Cardiac fibroblast (primary cell): ENCODE measurements at regions not wholly inside any gene's neighbourhood (a gene's known extent, or its start where the extent isn't known, plus 50 kb on each side); places are given as distances from the start of the nearest gene placed in this dataset.

ENCODE experiments used
- DNase-seq, 2 donors: peaks; one replicate each; pipeline versions ENCODE4 v3.0.0 to v3.0.0-alpha.2; 2010; ENCODE audit warnings: low read depth in 2 of 2
- H3K4me3 ChIP-seq, 2 donors: replicated peaks in 1 of 2; 1 replicate in 1 of 2; 2 replicates in 1 of 2; pipeline ENCODE4 v1.5.1; 2011; ENCODE audit warnings: low read depth in 2 of 2, low read length in 2 of 2, mild to moderate bottlenecking in 2 of 2, moderate library complexity in 1 of 2
- TF ChIP-seq, protein P1 (sequence below): IDR thresholded peaks from one replicate; pipeline ENCODE4 v1.5.1; 2011; ENCODE audit warnings: low read depth, mild to moderate bottlenecking, low read length, inconsistent platforms

DNA sequence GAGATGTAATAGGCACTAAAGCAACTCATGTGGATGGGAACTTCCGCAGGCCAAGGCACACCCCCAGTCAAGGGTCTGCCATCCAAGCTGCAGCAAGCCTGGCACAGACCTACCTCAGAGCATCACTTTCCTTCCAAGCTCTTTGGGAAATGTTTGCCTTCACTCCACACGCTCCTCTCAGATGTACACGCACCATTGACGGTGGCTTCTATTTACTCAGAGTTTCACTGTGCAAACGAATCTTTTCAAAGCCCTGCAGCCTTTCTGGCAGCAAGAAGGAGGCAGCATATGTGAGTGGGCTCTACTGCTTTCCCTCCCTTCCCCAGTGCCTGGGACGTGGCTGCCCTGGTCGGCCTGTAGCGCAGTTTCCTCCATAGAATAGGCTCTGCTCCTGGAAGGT, 60.9 kb upstream of the USP47 start:
- TF ChIP-seq, protein P1, sequence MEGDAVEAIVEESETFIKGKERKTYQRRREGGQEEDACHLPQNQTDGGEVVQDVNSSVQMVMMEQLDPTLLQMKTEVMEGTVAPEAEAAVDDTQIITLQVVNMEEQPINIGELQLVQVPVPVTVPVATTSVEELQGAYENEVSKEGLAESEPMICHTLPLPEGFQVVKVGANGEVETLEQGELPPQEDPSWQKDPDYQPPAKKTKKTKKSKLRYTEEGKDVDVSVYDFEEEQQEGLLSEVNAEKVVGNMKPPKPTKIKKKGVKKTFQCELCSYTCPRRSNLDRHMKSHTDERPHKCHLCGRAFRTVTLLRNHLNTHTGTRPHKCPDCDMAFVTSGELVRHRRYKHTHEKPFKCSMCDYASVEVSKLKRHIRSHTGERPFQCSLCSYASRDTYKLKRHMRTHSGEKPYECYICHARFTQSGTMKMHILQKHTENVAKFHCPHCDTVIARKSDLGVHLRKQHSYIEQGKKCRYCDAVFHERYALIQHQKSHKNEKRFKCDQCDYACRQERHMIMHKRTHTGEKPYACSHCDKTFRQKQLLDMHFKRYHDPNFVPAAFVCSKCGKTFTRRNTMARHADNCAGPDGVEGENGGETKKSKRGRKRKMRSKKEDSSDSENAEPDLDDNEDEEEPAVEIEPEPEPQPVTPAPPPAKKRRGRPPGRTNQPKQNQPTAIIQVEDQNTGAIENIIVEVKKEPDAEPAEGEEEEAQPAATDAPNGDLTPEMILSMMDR = no peak
- H3K4me3 ChIP-seq = no peak overlapping the region
- no peak for DNase-seq

DNA sequence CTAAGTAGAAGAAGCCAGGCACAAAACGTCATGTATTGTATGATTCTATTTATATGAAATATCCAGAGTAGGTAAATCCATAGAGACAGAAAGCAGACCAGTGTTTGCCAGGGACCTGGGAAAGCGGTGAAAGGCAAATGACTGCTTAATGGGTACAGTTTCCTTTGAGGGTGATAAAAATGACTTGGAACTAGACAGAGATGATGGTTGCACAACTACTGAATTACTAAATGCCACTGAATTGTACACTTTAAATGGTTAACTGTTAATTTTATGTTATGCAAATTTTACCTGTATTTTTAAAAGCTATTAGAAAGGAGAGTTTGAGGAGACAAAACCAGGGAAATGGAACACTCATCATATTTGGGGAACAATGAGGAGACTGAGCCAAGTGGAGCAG, 61.8 kb upstream of the USP47 start:
- no peak for DNase-seq
- H3K4me3 ChIP-seq = no peak overlapping the region
- TF ChIP-seq, protein P1 = no peak

DNA sequence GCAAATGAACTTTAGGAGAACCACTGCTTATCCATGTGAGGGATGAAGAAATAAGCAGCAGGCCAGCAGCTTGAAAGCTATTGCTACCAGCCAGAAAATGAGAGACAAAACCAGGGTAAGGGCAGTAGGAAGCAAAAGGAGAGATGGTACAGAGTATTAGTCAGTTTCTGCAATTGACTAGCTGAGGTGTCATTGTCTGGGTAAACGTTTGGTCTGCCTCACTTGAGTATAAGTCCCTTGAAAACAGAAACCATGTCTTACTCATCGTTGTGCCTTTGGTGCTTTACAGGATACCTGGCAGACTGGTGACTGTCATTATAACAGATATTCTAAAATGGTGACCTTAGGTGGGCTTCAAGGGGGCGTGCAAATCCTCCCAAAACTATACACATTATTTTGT, 63.9 kb upstream of the USP47 start:
- TF ChIP-seq, protein P1 = no peak
- DNase-seq = no peak

DNA sequence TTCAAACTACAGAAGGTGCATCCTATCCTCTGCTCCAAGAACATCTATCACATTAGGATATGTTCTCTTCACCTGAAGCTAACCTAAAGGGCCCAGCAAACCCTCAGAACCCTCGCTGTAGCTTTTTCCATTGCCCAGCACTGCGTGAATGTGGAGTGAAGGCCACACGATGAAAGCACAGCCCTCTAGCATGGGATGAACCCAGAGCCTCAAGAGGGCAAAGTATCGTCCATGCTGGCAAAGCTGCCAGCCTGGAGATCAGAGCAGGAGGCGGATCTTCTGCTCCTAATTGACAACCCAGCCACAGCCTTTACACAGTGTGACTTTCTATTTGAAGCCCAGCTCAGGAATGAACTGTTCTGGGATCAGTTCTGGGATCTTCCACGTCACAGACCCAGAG, 65.1 kb upstream of the USP47 start:
- TF ChIP-seq, protein P1 = no peak
- H3K4me3 ChIP-seq = no peak overlapping the region
- no peak for DNase-seq

More for the DNA sequence above, 63.9 kb upstream of the USP47 start:
- H3K4me3 ChIP-seq = no peak overlapping the region

DNA sequence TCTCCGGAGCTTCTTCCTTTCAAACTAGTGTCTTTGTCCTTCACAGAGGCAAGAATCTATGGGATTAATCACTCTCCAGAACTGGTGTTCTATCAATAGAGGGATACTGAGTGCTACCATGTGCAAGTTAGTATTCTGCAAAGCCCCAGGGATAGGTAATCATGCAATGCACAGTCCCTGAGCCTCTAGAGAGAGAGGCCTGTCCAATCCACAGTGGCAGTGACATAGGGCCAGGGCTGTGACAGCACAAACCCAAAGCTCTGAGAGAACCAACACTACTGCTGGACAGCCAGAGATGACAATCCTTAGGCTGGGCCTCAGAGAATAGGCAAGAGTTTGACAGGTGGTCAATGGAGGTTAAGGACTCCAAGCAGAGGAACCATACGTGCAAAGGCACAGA, 66.8 kb upstream of the USP47 start:
- DNase-seq = no peak
- TF ChIP-seq, protein P1 = no peak
- no peak overlapping the region for H3K4me3 ChIP-seq

DNA sequence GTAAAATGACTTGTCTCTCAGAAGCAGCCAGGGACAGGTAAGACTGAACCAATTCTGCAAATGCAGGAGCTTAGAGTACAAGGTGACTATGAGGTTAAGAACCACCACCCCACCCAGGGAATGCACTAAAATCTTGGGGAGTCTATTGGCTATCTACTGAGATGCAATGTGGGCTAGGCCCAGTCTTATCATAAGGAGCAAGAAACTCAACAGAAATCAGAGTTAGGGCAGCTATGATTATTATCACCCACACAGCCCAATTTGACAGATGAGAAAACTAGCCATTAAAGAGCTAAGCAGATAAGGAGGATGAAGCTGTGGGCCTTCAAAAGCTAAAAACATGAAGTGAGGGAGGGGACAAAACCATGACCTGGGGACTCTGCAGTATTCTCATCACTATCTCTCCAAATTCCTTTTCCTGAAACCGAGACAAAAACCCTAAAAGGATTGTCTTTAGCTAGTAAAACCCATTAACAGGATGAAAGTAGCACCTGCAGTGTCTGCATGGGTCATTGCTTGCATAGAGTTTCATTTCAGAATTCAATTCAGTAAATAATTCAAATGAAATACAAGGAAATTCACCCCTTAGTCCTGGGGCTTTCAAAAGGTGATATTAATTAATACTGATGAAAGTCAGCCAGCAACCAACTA, 68.8 kb upstream of the USP47 start:
- no peak overlapping the region for H3K4me3 ChIP-seq
- TF ChIP-seq, protein P1 = no peak
- DNase-seq = no peak

DNA sequence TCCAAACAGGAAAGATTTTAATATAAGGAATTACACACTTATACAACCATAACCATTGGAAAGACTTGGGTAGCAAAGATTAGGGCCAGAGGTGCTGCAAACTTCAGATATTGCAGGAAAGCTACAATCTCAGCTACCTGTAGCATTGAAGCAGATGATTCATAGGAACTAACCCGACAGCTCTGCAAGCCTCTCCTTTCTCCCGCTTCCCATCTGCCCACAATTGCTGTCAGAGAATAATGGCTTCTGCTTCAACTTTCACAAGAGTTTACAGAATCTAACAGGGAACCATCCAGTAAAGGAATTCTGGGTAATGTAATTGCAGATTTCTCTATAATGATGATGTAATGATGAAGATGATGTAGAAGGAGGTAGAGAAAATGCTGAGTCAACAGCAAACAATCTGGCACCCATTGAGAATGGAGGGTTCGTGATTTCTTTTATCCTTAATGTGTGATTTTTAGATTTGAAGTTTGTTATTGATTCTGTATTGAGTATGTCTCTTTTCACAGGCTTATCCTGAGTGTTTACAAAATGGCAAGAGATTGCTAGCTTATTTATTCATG, 70.8 kb upstream of the USP47 start:
- TF ChIP-seq, protein P1 = no peak
- H3K4me3 ChIP-seq = no peak overlapping the region
- no peak for DNase-seq
